GM12878 (cell line): ENCODE measurements at regions not wholly inside any gene's neighbourhood (a gene's known extent, or its start where the extent isn't known, plus 50 kb on each side); places are given as distances from the start of the nearest gene placed in this dataset.

Experiments
- ATAC-seq: fragments of 200-7000 bp; cut with Tn5 transposase; 3 replicates; pipeline ENCODE4 v1.9.1; 2020; ENCODE audit warnings: mild to moderate bottlenecking, moderate library complexity
- BruUV-seq: library from RNA; stranded (reverse); fragments of 400-500 nt; replicated peaks from 2 replicates; lab custom pipeline; 2021; lab: Mats Ljungman, UMichigan
- CTCF ChIA-PET: fragments of 300-600 bp; sonication (Branson Sonifier 250); formaldehyde crosslinking; extraction: SDS; loops from one replicate; lab custom pipeline; 2021; ENCODE audit warnings: inconsistent platforms; lab: Yijun Ruan, JAX
- POLR2A ChIA-PET: fragments of 350-600 bp; formaldehyde crosslinking; extraction: SDS; loops from one replicate; lab custom pipeline; 2021; ENCODE audit warnings: inconsistent platforms; lab: Charles Lee
- RAD21 ChIA-PET: fragments of 300-600 bp; sonication (Branson Sonifier 250); formaldehyde crosslinking; loops from one replicate; lab custom pipeline; 2023; ENCODE audit warnings: antibody characterized with exemption; ENCODE audit not compliant: unreplicated experiment; lab: Charles Lee
- SMC1A ChIA-PET: fragments of 300-600 bp; sonication (Branson Sonifier 250); formaldehyde crosslinking; loops from one replicate; lab custom pipeline; 2023; ENCODE audit not compliant: unreplicated experiment, uncharacterized antibody; lab: Charles Lee
- DNase-seq: peaks from one replicate; pipeline ENCODE4 v3.0.0-alpha.2; 2011; ENCODE audit warnings: low read depth, low spot score
- FAIRE-seq: peaks from 3 replicates; lab custom pipeline; 2011; peaks lifted over from hg19 to GRCh38; lab: Jason Lieb, UNC
- H2AFZ ChIP-seq: 2 replicates; pipeline ENCODE4 v1.6.0; 2011; ENCODE audit warnings: low read depth, low read length, control low read depth; ENCODE audit not compliant: control insufficient read depth
- H3K27ac ChIP-seq: 2 replicates; pipeline ENCODE4 v1.5.1; 2011; ENCODE audit warnings: control low read depth; ENCODE audit not compliant: control insufficient read depth, insufficient read depth
- H3K27me3 ChIP-seq, 2 experiments: replicated peaks in 1 of 2; 2 replicates each; pipeline versions ENCODE4 v1.6.0 to v1.6.1; 2011; ENCODE audit warnings: low read length in 1 of 2; ENCODE audit not compliant: control insufficient read depth in 2 of 2, insufficient read depth in 2 of 2
- H3K36me3 ChIP-seq, 2 experiments: 2 replicates each; pipeline ENCODE4 v1.5.1; 2011; ENCODE audit warnings: low read length in 1 of 2; ENCODE audit not compliant: control insufficient read depth in 2 of 2, insufficient read depth in 2 of 2
- H3K4me1 ChIP-seq: 2 replicates; pipeline ENCODE4 v1.6.1; 2011; ENCODE audit warnings: mild to moderate bottlenecking, low read length, moderate library complexity, mixed read lengths; ENCODE audit not compliant: control insufficient read depth, insufficient read depth
- H3K4me2 ChIP-seq: 2 replicates; pipeline ENCODE4 v1.6.0; 2011; ENCODE audit warnings: control low read depth; ENCODE audit not compliant: control insufficient read depth, insufficient read depth
- H3K4me3 ChIP-seq: fragments of 200-600 bp; sonication (generic); 2 replicates; pipeline ENCODE4 v1.5.1; 2016
- H3K79me2 ChIP-seq: 2 replicates; pipeline ENCODE4 v1.6.0; 2011; ENCODE audit warnings: low read length; ENCODE audit not compliant: control insufficient read depth, insufficient read depth
- H3K9ac ChIP-seq: 2 replicates; pipeline ENCODE4 v1.8.0; 2011; ENCODE audit warnings: low read length, control low read depth, mixed read lengths; ENCODE audit not compliant: control insufficient read depth, insufficient read depth
- H3K9me3 ChIP-seq: replicated peaks from 3 replicates; pipeline ENCODE4 v1.5.1; 2011; ENCODE audit warnings: mild to moderate bottlenecking, low read length; ENCODE audit not compliant: control insufficient read depth, insufficient read depth
- H4K20me1 ChIP-seq: 2 replicates; pipeline ENCODE4 v1.6.0; 2011; ENCODE audit not compliant: control insufficient read depth, insufficient read depth
- BMI1 ChIP-seq: fragments of 450-650 bp; IDR thresholded peaks from 2 replicates; pipeline ENCODE4 v1.6.1; 2016; ENCODE audit warnings: mild to moderate bottlenecking, moderate library complexity, borderline replicate concordance
- CBFB ChIP-seq: IDR thresholded peaks from 2 replicates; pipeline ENCODE4 v1.6.1; 2016; ENCODE audit warnings: antibody characterized with exemption, low read depth
- CBX3 ChIP-seq: fragments of 200-600 bp; sonication (generic); IDR thresholded peaks from 2 replicates; pipeline ENCODE4 v1.6.1; 2016; ENCODE audit warnings: low read depth, borderline replicate concordance
- CEBPB ChIP-seq, 2 experiments: fragments of 150-350 bp in 1 of 2; IDR thresholded peaks; 2 replicates each; pipeline ENCODE4 v1.6.1; 2012 to 2014; ENCODE audit warnings: low read depth in 2 of 2, low read length in 2 of 2, borderline replicate concordance in 1 of 2, inconsistent platforms in 1 of 2
- CHD1 ChIP-seq: IDR thresholded peaks from 2 replicates; pipeline ENCODE4 v1.6.1; 2012; ENCODE audit warnings: low read depth, low read length, improper control_type of control experiment
- CREM ChIP-seq: IDR thresholded peaks from 2 replicates; pipeline ENCODE4 v1.6.1; 2014; ENCODE audit warnings: antibody characterized with exemption, low read depth
- FOXK2 ChIP-seq: fragments of 450-650 bp; IDR thresholded peaks from 2 replicates; pipeline ENCODE4 v1.6.1; 2017; ENCODE audit warnings: mild to moderate bottlenecking, moderate library complexity
- IRF4 ChIP-seq: IDR thresholded peaks from 2 replicates; pipeline ENCODE4 v1.6.1; 2011; ENCODE audit warnings: low read depth, low read length
- MEF2A ChIP-seq: IDR thresholded peaks from 2 replicates; pipeline ENCODE4 v1.6.1; 2011; ENCODE audit warnings: low read depth, mild to moderate bottlenecking, low read length, moderate library complexity; ENCODE audit not compliant: insufficient read depth
- MTA3 ChIP-seq: IDR thresholded peaks from 2 replicates; pipeline ENCODE4 v1.6.1; 2012; ENCODE audit warnings: low read length, inconsistent platforms, borderline replicate concordance
- NFYA ChIP-seq: IDR thresholded peaks from 2 replicates; pipeline ENCODE4 v1.6.1; 2011; ENCODE audit warnings: low read depth, mild to moderate bottlenecking, low read length, improper control_type of control experiment, borderline replicate concordance
- RAD21 ChIP-seq: IDR thresholded peaks from 2 replicates; pipeline ENCODE4 v1.6.1; 2011; ENCODE audit warnings: mild to moderate bottlenecking, low read depth, low read length, moderate library complexity; ENCODE audit not compliant: insufficient read depth
- RB1 ChIP-seq: fragments of 450-650 bp; formaldehyde crosslinking; IDR thresholded peaks from 2 replicates; pipeline ENCODE4 v1.6.1; 2017; ENCODE audit warnings: mild to moderate bottlenecking, borderline replicate concordance
- RBBP5 ChIP-seq: fragments of 200-600 bp; sonication (generic); conservative IDR thresholded peaks from 2 replicates; pipeline ENCODE4 v1.6.1; 2016
- TARDBP ChIP-seq: IDR thresholded peaks from 2 replicates; pipeline ENCODE4 v1.6.1; 2016; ENCODE audit warnings: borderline replicate concordance
- TCF7 ChIP-seq: IDR thresholded peaks from 2 replicates; pipeline ENCODE4 v1.6.1; 2014; ENCODE audit warnings: antibody characterized with exemption, borderline replicate concordance
- ZNF384 ChIP-seq: IDR thresholded peaks from 2 replicates; pipeline ENCODE4 v1.6.1; 2012; ENCODE audit warnings: low read depth, mild to moderate bottlenecking, low read length, improper control_type of control experiment, borderline replicate concordance
- ZNF622 ChIP-seq: fragments of 450-650 bp; IDR thresholded peaks from 2 replicates; pipeline ENCODE4 v1.6.1; 2017; ENCODE audit warnings: mild to moderate bottlenecking, inconsistent platforms
- in situ Hi-C: fragments of 300-500 bp; cut with MboI; formaldehyde crosslinking; loops from 9 replicates; pipeline ENCODE4 v1.14.3; 2018; ENCODE audit warnings: mixed read lengths
- intact Hi-C: fragments of 100-400 bp; cut with micrococcal nuclease; formaldehyde crosslinking; loops from one replicate; pipeline ENCODE4 v1.14.2; 2022; ENCODE audit not compliant: unreplicated experiment
- TF ChIP-seq, protein P1 (sequence below): fragments of 450-650 bp; conservative IDR thresholded peaks from 2 replicates; pipeline ENCODE4 v1.6.1; 2017; ENCODE audit warnings: mild to moderate bottlenecking, moderate library complexity
- TF ChIP-seq, protein P2 (sequence below): fragments of 450-650 bp; IDR thresholded peaks from 2 replicates; pipeline ENCODE4 v1.6.1; 2017; ENCODE audit warnings: mild to moderate bottlenecking

DNA sequence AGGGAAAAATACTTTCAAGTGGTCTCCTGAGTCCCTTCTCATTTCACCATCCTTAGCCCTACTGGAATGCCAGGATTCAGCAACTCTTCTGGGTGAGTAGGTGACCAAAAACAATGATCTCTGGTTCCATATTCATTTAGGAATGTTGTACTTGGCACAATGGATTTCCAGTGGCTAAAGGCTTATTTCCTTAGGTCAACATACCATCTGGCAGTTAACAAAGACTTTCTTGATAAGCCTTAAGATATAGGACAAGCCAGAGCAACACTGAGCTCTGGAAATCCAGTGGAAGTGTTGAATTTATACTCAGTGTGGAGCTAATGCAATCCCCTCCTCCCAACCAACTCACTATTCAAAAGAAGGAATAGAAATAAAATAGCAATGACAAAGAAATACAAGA is 139.4 kb upstream of the EMCN start:
- no peak overlapping the region for H3K4me2 ChIP-seq
- no peaks in the 10 kb centered on the region for H3K79me2 ChIP-seq
- in situ Hi-C loops (no loop called here), intact Hi-C loops (no loop called here)
- no peak overlapping the region for H3K9ac ChIP-seq
- no TSS peak for BruUV-seq
- POLR2A ChIA-PET = no interaction called here
- no peak for DNase-seq
- no peak for FAIRE-seq
- no peak for TF ChIP-seq CHD1
- TF ChIP-seq RB1 = no peak
- TF ChIP-seq TCF7 = no peak
- no peak for TF ChIP-seq BMI1
- no peak for TF ChIP-seq FOXK2
- TF ChIP-seq IRF4 = no peak
- no peak for TF ChIP-seq CBX3
- TF ChIP-seq MTA3 = no peak
- no peak for TF ChIP-seq TARDBP
- TF ChIP-seq CBFB = no peak
- TF ChIP-seq ZNF622 = no peak
- no peak for TF ChIP-seq RBBP5
- no peak for TF ChIP-seq CREM
- TF ChIP-seq RAD21 = no peak
- no peak for TF ChIP-seq MEF2A
- TF ChIP-seq CEBPB (IDR thresholded peaks at IDR 0.05; ENCODE audit: borderline replicate concordance in 1 of 2, low read depth in 2 of 2, low read length in 2 of 2) = no peak
- TF ChIP-seq, protein P1, sequence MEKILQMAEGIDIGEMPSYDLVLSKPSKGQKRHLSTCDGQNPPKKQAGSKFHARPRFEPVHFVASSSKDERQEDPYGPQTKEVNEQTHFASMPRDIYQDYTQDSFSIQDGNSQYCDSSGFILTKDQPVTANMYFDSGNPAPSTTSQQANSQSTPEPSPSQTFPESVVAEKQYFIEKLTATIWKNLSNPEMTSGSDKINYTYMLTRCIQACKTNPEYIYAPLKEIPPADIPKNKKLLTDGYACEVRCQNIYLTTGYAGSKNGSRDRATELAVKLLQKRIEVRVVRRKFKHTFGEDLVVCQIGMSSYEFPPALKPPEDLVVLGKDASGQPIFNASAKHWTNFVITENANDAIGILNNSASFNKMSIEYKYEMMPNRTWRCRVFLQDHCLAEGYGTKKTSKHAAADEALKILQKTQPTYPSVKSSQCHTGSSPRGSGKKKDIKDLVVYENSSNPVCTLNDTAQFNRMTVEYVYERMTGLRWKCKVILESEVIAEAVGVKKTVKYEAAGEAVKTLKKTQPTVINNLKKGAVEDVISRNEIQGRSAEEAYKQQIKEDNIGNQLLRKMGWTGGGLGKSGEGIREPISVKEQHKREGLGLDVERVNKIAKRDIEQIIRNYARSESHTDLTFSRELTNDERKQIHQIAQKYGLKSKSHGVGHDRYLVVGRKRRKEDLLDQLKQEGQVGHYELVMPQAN = no peak
- TF ChIP-seq ZNF384 = no peak
- no peak for TF ChIP-seq NFYA
- TF ChIP-seq, protein P2, sequence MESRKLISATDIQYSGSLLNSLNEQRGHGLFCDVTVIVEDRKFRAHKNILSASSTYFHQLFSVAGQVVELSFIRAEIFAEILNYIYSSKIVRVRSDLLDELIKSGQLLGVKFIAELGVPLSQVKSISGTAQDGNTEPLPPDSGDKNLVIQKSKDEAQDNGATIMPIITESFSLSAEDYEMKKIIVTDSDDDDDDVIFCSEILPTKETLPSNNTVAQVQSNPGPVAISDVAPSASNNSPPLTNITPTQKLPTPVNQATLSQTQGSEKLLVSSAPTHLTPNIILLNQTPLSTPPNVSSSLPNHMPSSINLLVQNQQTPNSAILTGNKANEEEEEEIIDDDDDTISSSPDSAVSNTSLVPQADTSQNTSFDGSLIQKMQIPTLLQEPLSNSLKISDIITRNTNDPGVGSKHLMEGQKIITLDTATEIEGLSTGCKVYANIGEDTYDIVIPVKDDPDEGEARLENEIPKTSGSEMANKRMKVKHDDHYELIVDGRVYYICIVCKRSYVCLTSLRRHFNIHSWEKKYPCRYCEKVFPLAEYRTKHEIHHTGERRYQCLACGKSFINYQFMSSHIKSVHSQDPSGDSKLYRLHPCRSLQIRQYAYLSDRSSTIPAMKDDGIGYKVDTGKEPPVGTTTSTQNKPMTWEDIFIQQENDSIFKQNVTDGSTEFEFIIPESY = no peak
- no peak overlapping the region for H2AFZ ChIP-seq
- H3K27ac ChIP-seq = no peak overlapping the region
- SMC1A ChIA-PET = no interaction called here
- no peaks in the 10 kb centered on the region for H3K9me3 ChIP-seq
- H3K4me3 ChIP-seq = no peak overlapping the region
- no peaks in the 10 kb centered on the region for H3K27me3 ChIP-seq
- no peaks in the 10 kb centered on the region for H3K4me1 ChIP-seq
- no peaks in the 10 kb centered on the region for H4K20me1 ChIP-seq
- CTCF ChIA-PET = no interaction called here
- RAD21 ChIA-PET = no interaction called here
- no peaks in the 10 kb centered on the region for H3K36me3 ChIP-seq
- ATAC-seq = no peak
